ENCODE measurements at regions not wholly inside any gene's neighbourhood (a gene's known extent, or its start where the extent isn't known, plus 50 kb on each side); places are given as distances from the start of the nearest gene placed in this dataset.

GRCh38 chr3:95335517-95335916, 1272.7 kb downstream of the NSUN3 start:
- TF ChIP-seq, protein P1, sequence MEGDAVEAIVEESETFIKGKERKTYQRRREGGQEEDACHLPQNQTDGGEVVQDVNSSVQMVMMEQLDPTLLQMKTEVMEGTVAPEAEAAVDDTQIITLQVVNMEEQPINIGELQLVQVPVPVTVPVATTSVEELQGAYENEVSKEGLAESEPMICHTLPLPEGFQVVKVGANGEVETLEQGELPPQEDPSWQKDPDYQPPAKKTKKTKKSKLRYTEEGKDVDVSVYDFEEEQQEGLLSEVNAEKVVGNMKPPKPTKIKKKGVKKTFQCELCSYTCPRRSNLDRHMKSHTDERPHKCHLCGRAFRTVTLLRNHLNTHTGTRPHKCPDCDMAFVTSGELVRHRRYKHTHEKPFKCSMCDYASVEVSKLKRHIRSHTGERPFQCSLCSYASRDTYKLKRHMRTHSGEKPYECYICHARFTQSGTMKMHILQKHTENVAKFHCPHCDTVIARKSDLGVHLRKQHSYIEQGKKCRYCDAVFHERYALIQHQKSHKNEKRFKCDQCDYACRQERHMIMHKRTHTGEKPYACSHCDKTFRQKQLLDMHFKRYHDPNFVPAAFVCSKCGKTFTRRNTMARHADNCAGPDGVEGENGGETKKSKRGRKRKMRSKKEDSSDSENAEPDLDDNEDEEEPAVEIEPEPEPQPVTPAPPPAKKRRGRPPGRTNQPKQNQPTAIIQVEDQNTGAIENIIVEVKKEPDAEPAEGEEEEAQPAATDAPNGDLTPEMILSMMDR (conservative IDR thresholded peaks at IDR 0.05; ENCODE audit: low read depth in 2 of 2) = no peak
- no peak for TF ChIP-seq POLR2AphosphoS5 (IDR thresholded peaks at IDR 0.05; ENCODE audit: low read depth)
- TF ChIP-seq EZH2 (IDR thresholded peaks at IDR 0.05; ENCODE audit: low read depth, unreplicated experiment) = no peak
- no peak for TF ChIP-seq REST (IDR thresholded peaks at IDR 0.05; ENCODE audit: unreplicated experiment)
- TF ChIP-seq ZNF331 (CRISPR knock-in tag; IDR thresholded peaks at IDR 0.05; ENCODE audit: low read depth) = no peak
- TF ChIP-seq EZH2phosphoT487 (IDR thresholded peaks at IDR 0.05; ENCODE audit: unreplicated experiment) = no peak
- no peak for TF ChIP-seq STAT1 (IDR thresholded peaks at IDR 0.05; ENCODE audit: unreplicated experiment)

Data from GM23338 (cell line).